ENCODE measurements at regions not wholly inside any gene's neighbourhood (a gene's known extent, or its start where the extent isn't known, plus 50 kb on each side); places are given as distances from the start of the nearest gene placed in this dataset.
"Not testable (repeated sequence)": the region's sequence is repeated elsewhere in the genome, so short reads cannot be mapped to it uniquely, and the experiment has no call there.

GRCh38 chr12:3420693-3421092, 70.3 kb upstream of the PRMT8 start:
- Mint-ChIP-seq H3K9me3 (ENCODE audit: low read depth) (peaks cover 9% of the 10 kb centered on the region), H3K36me3 (ENCODE audit: insufficient read depth) (no peaks in the 10 kb centered on the region), H3K4me3 (ENCODE audit: low read depth) (no peak overlapping the region), H3K27me3 (peaks cover 20% of the 10 kb centered on the region), H3K4me1 (ENCODE audit: low read depth) (no peaks in the 10 kb centered on the region), H3K27ac (no peak overlapping the region)
- no peak for TF ChIP-seq CTCF (IDR thresholded peaks at IDR 0.05; ENCODE audit: unreplicated experiment)
- no peak for DNase-seq (ENCODE audit: low spot score, unreplicated experiment)

GRCh38 chr12:3421191-3421978, 69.6 kb upstream of the PRMT8 start:
- H3K36me3 Mint-ChIP-seq (ENCODE audit: insufficient read depth), result no peaks in the 10 kb centered on the region
- peaks cover 18% of the 10 kb centered on the region for H3K27me3 Mint-ChIP-seq
- H3K27ac Mint-ChIP-seq, result no peak overlapping the region
- peaks cover 9% of the 10 kb centered on the region for H3K9me3 Mint-ChIP-seq (ENCODE audit: low read depth)
- no peak overlapping the region for H3K4me3 Mint-ChIP-seq (ENCODE audit: low read depth)
- no peaks in the 10 kb centered on the region for H3K4me1 Mint-ChIP-seq (ENCODE audit: low read depth)
- DNase-seq (ENCODE audit: low spot score, unreplicated experiment), result no peak
- no peak for TF ChIP-seq CTCF (IDR thresholded peaks at IDR 0.05; ENCODE audit: unreplicated experiment)

GRCh38 chr12:3424796-3425195, 66.2 kb upstream of the PRMT8 start:
- H3K36me3 Mint-ChIP-seq (ENCODE audit: insufficient read depth); H3K4me3 Mint-ChIP-seq (ENCODE audit: low read depth); DNase-seq (ENCODE audit: low spot score, unreplicated experiment); H3K27ac Mint-ChIP-seq; H3K27me3 Mint-ChIP-seq: not testable (repeated sequence)
- H3K4me1 Mint-ChIP-seq (ENCODE audit: low read depth), result peaks cover 10% of the 10 kb centered on the region
- H3K9me3 Mint-ChIP-seq (ENCODE audit: low read depth), result peaks cover 17% of the 10 kb centered on the region

- Mint-ChIP-seq H3K4me3 (ENCODE audit: low read depth) (no peak overlapping the region), H3K36me3 (ENCODE audit: insufficient read depth) (peaks cover 2% of the 10 kb centered on the region), H3K27me3 (peaks cover 16% of the 10 kb centered on the region), H3K4me1 (ENCODE audit: low read depth) (peaks cover 12% of the 10 kb centered on the region), H3K9me3 (ENCODE audit: low read depth) (peaks cover 22% of the 10 kb centered on the region), H3K27ac (no peak overlapping the region)
- TF ChIP-seq CTCF (IDR thresholded peaks at IDR 0.05; ENCODE audit: unreplicated experiment), result no peak
- DNase-seq (ENCODE audit: low spot score, unreplicated experiment), result no peak
These were observed 63.0 kb upstream of the PRMT8 start for GRCh38 chr12:3427956-3428355.

GRCh38 chr12:3428631-3429030, 62.4 kb upstream of the PRMT8 start:
- DNase-seq (ENCODE audit: low spot score, unreplicated experiment), result no peak
- Mint-ChIP-seq H3K4me1 (ENCODE audit: low read depth) (peaks cover 12% of the 10 kb centered on the region), H3K36me3 (ENCODE audit: insufficient read depth) (peaks cover 2% of the 10 kb centered on the region), H3K9me3 (ENCODE audit: low read depth) (peaks cover 18% of the 10 kb centered on the region), H3K27me3 (peaks cover 21% of the 10 kb centered on the region), H3K27ac (no peak overlapping the region), H3K4me3 (ENCODE audit: low read depth) (no peak overlapping the region)
- no peak for TF ChIP-seq CTCF (IDR thresholded peaks at IDR 0.05; ENCODE audit: unreplicated experiment)

GRCh38 chr12:3429523-3429922, 61.5 kb upstream of the PRMT8 start:
- not testable (repeated sequence) for H3K27ac Mint-ChIP-seq; H3K36me3 Mint-ChIP-seq (ENCODE audit: insufficient read depth); H3K4me3 Mint-ChIP-seq (ENCODE audit: low read depth); DNase-seq (ENCODE audit: low spot score, unreplicated experiment)
- Mint-ChIP-seq H3K9me3 (ENCODE audit: low read depth) (peaks cover 16% of the 10 kb centered on the region), H3K4me1 (ENCODE audit: low read depth) (peaks cover 12% of the 10 kb centered on the region), H3K27me3 (peaks cover 30% of the 10 kb centered on the region)

Measured in progenitor cell of endocrine pancreas (in vitro differentiated cells).